HEK293T (cell line): ENCODE measurements at regions not wholly inside any gene's neighbourhood (a gene's known extent, or its start where the extent isn't known, plus 50 kb on each side); places are given as distances from the start of the nearest gene placed in this dataset.

Source experiments
- CTCF ChIA-PET: fragments of 350-600 bp; formaldehyde crosslinking; extraction: SDS; loops from one replicate; lab custom pipeline; 2021; ENCODE audit warnings: antibody characterized with exemption, inconsistent platforms; lab: Yijun Ruan, JAX
- POLR2A ChIA-PET: fragments of 350-600 bp; formaldehyde crosslinking; extraction: SDS; loops from one replicate; lab custom pipeline; 2020; ENCODE audit warnings: antibody characterized with exemption, inconsistent platforms; lab: Yijun Ruan, JAX
- DNase-seq: peaks from one replicate; pipeline ENCODE4 v3.0.0; 2012; ENCODE audit warnings: mixed read lengths; ENCODE audit errors: extremely low spot score
- ARNT ChIP-seq: fragments of 450-650 bp; IDR thresholded peaks from 2 replicates; pipeline ENCODE4 v1.6.1; 2017; ENCODE audit warnings: mild to moderate bottlenecking
- BHLHE40 ChIP-seq: fragments of 450-650 bp; IDR thresholded peaks from 2 replicates; pipeline ENCODE4 v1.6.1; 2016; ENCODE audit warnings: mild to moderate bottlenecking, moderate library complexity, borderline replicate concordance
- CTBP1 ChIP-seq: fragments of 450-650 bp; IDR thresholded peaks from 2 replicates; pipeline ENCODE4 v1.6.1; 2016; ENCODE audit warnings: borderline replicate concordance
- ELF4 ChIP-seq: fragments of 450-650 bp; IDR thresholded peaks from 2 replicates; pipeline ENCODE4 v1.6.1; 2017; ENCODE audit warnings: antibody characterized with exemption
- FOXA1 ChIP-seq: fragments of 450-650 bp; IDR thresholded peaks from 2 replicates; pipeline ENCODE4 v1.6.1; 2016; ENCODE audit warnings: mild to moderate bottlenecking
- FOXK2 ChIP-seq: fragments of 450-650 bp; IDR thresholded peaks from 2 replicates; pipeline ENCODE4 v1.6.1; 2016; ENCODE audit warnings: mild to moderate bottlenecking
- FOXM1 ChIP-seq: fragments of 450-650 bp; IDR thresholded peaks from 2 replicates; pipeline ENCODE4 v1.6.1; 2017; ENCODE audit warnings: mild to moderate bottlenecking, borderline replicate concordance
- HDGF ChIP-seq: fragments of 450-650 bp; IDR thresholded peaks from 2 replicates; pipeline ENCODE4 v1.6.1; 2017; ENCODE audit warnings: antibody characterized with exemption, borderline replicate concordance
- L3MBTL2 ChIP-seq: fragments of 450-650 bp; conservative IDR thresholded peaks from 2 replicates; pipeline ENCODE4 v1.6.1; 2016; ENCODE audit warnings: mild to moderate bottlenecking
- LEF1 ChIP-seq: fragments of 450-650 bp; IDR thresholded peaks from 2 replicates; pipeline ENCODE4 v1.6.1; 2017; ENCODE audit warnings: mild to moderate bottlenecking, borderline replicate concordance
- NFRKB ChIP-seq: fragments of 450-650 bp; IDR thresholded peaks from 2 replicates; pipeline ENCODE4 v1.6.1; 2016; ENCODE audit warnings: mild to moderate bottlenecking, moderate library complexity
- PKNOX1 ChIP-seq: fragments of 450-650 bp; IDR thresholded peaks from 2 replicates; pipeline ENCODE4 v1.6.1; 2016
- SP1 ChIP-seq: fragments of 450-650 bp; IDR thresholded peaks from 2 replicates; pipeline ENCODE4 v1.6.1; 2017
- SUZ12 ChIP-seq: fragments of 450-650 bp; IDR thresholded peaks from 2 replicates; pipeline ENCODE4 v1.6.1; 2016; ENCODE audit warnings: mild to moderate bottlenecking
- TARDBP ChIP-seq: fragments of 450-650 bp; IDR thresholded peaks from 2 replicates; pipeline ENCODE4 v1.6.1; 2016
- ZNF384 ChIP-seq: fragments of 450-650 bp; IDR thresholded peaks from 2 replicates; pipeline ENCODE4 v1.6.1; 2016

- POLR2A ChIA-PET, result no interaction called here
- no peak for TF ChIP-seq HDGF
- no peak for TF ChIP-seq NFRKB
- TF ChIP-seq SUZ12, result no peak
- TF ChIP-seq BHLHE40, result no peak
- TF ChIP-seq ZNF384, result no peak
- TF ChIP-seq FOXA1, result no peak
- TF ChIP-seq ARNT, result no peak
- TF ChIP-seq LEF1, result no peak
- CTCF ChIA-PET, result interaction anchor here (1.4 kb wide), 1 partner anchor 19 kb away, joined by 3 read pairs; no protein-coding TSS in a partner anchor
- no peak for DNase-seq
Observed at GRCh38 chr7:25594122-25594521, 365.8 kb upstream of the NPVF start.

GRCh38 chr7:25594728-25595127, 366.4 kb upstream of the NPVF start:
- no peak for DNase-seq
- TF ChIP-seq SP1, result no peak
- TF ChIP-seq LEF1, result no peak
- TF ChIP-seq TARDBP, result no peak
- no peak for TF ChIP-seq ELF4
- TF ChIP-seq ARNT, result no peak
- no peak for TF ChIP-seq FOXA1
- no peak for TF ChIP-seq BHLHE40
- no peak for TF ChIP-seq CTBP1
- no peak for TF ChIP-seq FOXM1
- TF ChIP-seq FOXK2, result no peak
- no peak for TF ChIP-seq NFRKB
- no peak for TF ChIP-seq HDGF
- no peak for TF ChIP-seq L3MBTL2
- no peak for TF ChIP-seq ZNF384
- no peak for TF ChIP-seq SUZ12
- TF ChIP-seq PKNOX1, result no peak
- CTCF ChIA-PET, result interaction anchor here (1.4 kb wide), 1 partner anchor 20 kb away, joined by 3 read pairs; no protein-coding TSS in a partner anchor
- POLR2A ChIA-PET, result interaction anchor here (1.1 kb wide), 1 partner anchor 9 kb away, joined by 3 read pairs; no protein-coding TSS in a partner anchor

GRCh38 chr7:25595996-25596395, 367.7 kb upstream of the NPVF start:
- DNase-seq, result no peak
- no peak for TF ChIP-seq NFRKB
- TF ChIP-seq SUZ12, result no peak
- TF ChIP-seq HDGF, result no peak
- TF ChIP-seq LEF1, result no peak
- no peak for TF ChIP-seq PKNOX1
- no peak for TF ChIP-seq CTBP1
- no peak for TF ChIP-seq FOXM1
- TF ChIP-seq L3MBTL2, result no peak
- TF ChIP-seq FOXA1, result no peak
- TF ChIP-seq SP1, result no peak
- ChIA-PET CTCF (no interaction called here), POLR2A (interaction anchor here (0.9 kb wide), 1 partner anchor 9 kb away, joined by 3 read pairs; no protein-coding TSS in a partner anchor)

- POLR2A ChIA-PET, result interaction anchor here (0.9 kb wide), 1 partner anchor 9 kb away, joined by 3 read pairs; no protein-coding TSS in a partner anchor
- no peak for DNase-seq
- CTCF ChIA-PET, result no interaction called here
- no peak for TF ChIP-seq FOXK2
- no peak for TF ChIP-seq HDGF
- no peak for TF ChIP-seq FOXM1
- TF ChIP-seq PKNOX1, result no peak
- TF ChIP-seq ARNT, result no peak
- no peak for TF ChIP-seq ZNF384
- no peak for TF ChIP-seq BHLHE40
- TF ChIP-seq LEF1, result no peak
- TF ChIP-seq SP1, result no peak
- no peak for TF ChIP-seq L3MBTL2
- no peak for TF ChIP-seq NFRKB
- no peak for TF ChIP-seq ELF4
- TF ChIP-seq CTBP1, result no peak
- TF ChIP-seq SUZ12, result no peak
- no peak for TF ChIP-seq FOXA1
Observed at GRCh38 chr7:25596443-25596842, 368.2 kb upstream of the NPVF start.

GRCh38 chr7:25597946-25598345, 369.7 kb upstream of the NPVF start:
- POLR2A ChIA-PET, result no interaction called here
- CTCF ChIA-PET, result no interaction called here
- no peak for DNase-seq
- TF ChIP-seq BHLHE40, result no peak
- no peak for TF ChIP-seq FOXK2
- no peak for TF ChIP-seq TARDBP
- TF ChIP-seq LEF1, result no peak
- TF ChIP-seq ARNT, result no peak
- TF ChIP-seq ZNF384, result no peak
- no peak for TF ChIP-seq L3MBTL2
- no peak for TF ChIP-seq CTBP1
- no peak for TF ChIP-seq NFRKB
- TF ChIP-seq HDGF, result no peak
- TF ChIP-seq FOXA1, result no peak
- no peak for TF ChIP-seq FOXM1

GRCh38 chr7:25598765-25599164, 370.5 kb upstream of the NPVF start:
- TF ChIP-seq ELF4 (no peak), L3MBTL2 (no peak), HDGF (no peak), PKNOX1 (no peak)
- ChIA-PET POLR2A (no interaction called here), CTCF (no interaction called here)
- no peak for DNase-seq
